ENCODE measurements at regions not wholly inside any gene's neighbourhood (a gene's known extent, or its start where the extent isn't known, plus 50 kb on each side); places are given as distances from the start of the nearest gene placed in this dataset.

- no peak for TF ChIP-seq CTCF (conservative IDR thresholded peaks at IDR 0.05 in 1 of 2, IDR thresholded peaks at IDR 0.05 in 1 of 2; ENCODE audit: low read depth in 1 of 2, low read length in 2 of 2)
- TF ChIP-seq EZH2 (IDR thresholded peaks at IDR 0.05; ENCODE audit: low read length, missing control alignments) = no peak
These were observed 328.9 kb upstream of the TGFBR2 start for GRCh38 chr3:30277494-30277893.

Measured in fibroblast of lung (primary cell).